H1 (cell line): ENCODE measurements at regions not wholly inside any gene's neighbourhood (a gene's known extent, or its start where the extent isn't known, plus 50 kb on each side); places are given as distances from the start of the nearest gene placed in this dataset.

Experiments
- BRCA1 ChIP-seq: IDR thresholded peaks from 2 replicates; pipeline ENCODE4 v1.6.1; 2012; ENCODE audit warnings: low read depth, low read length, improper control_type of control experiment
- CBX5 ChIP-seq: fragments of 300-800, 300-1000 bp; sonication (generic); IDR thresholded peaks from 2 replicates; pipeline ENCODE4 v1.7.1; 2016; ENCODE audit warnings: antibody characterized with exemption, low read length, low read depth
- CTCF ChIP-seq, 3 experiments: IDR thresholded peaks; 1 replicate in 2 of 3; 2 replicates in 1 of 3; pipeline versions ENCODE4 v1.5.1 to v1.6.1; 2011; ENCODE audit warnings: low read length in 3 of 3, mild to moderate bottlenecking in 3 of 3, inconsistent platforms in 2 of 3, low read depth in 1 of 3, moderate library complexity in 1 of 3; ENCODE audit not compliant: insufficient read depth in 1 of 3; ENCODE audit errors: control extremely low read depth in 1 of 3
- EP300 ChIP-seq, 2 experiments: IDR thresholded peaks; 1 replicate in 1 of 2; 2 replicates in 1 of 2; pipeline ENCODE4 v1.6.1; 2011 to 2012; ENCODE audit warnings: low read depth in 2 of 2, low read length in 2 of 2, mild to moderate bottlenecking in 2 of 2, borderline replicate concordance in 1 of 2, inconsistent platforms in 1 of 2, moderate library complexity in 1 of 2
- EZH2 ChIP-seq: fragments of 200-600 bp; sonication (generic); IDR thresholded peaks from 2 replicates; pipeline ENCODE4 v1.7.1; 2012; ENCODE audit warnings: low read depth, mild to moderate bottlenecking, moderate library complexity, low read length, inconsistent platforms; ENCODE audit not compliant: severe bottlenecking
- KDM1A ChIP-seq: fragments of 200-600, 300-600 bp; sonication (generic); IDR thresholded peaks from 2 replicates; pipeline ENCODE4 v1.7.1; 2016; ENCODE audit warnings: mild to moderate bottlenecking, low read length, borderline replicate concordance
- KDM4A ChIP-seq: IDR thresholded peaks from one replicate; pipeline ENCODE4 v1.7.1; 2012; ENCODE audit warnings: low read depth, mild to moderate bottlenecking, moderate library complexity, low read length, inconsistent platforms; ENCODE audit not compliant: severe bottlenecking
- POLR2A ChIP-seq, 2 experiments: IDR thresholded peaks; 1 replicate in 1 of 2; 2 replicates in 1 of 2; pipeline ENCODE4 v1.6.1; 2011; ENCODE audit warnings: low read depth in 2 of 2, low read length in 2 of 2, mild to moderate bottlenecking in 2 of 2; ENCODE audit errors: control extremely low read depth in 1 of 2
- RAD21 ChIP-seq, 2 experiments: IDR thresholded peaks in 1 of 2; conservative IDR thresholded peaks in 1 of 2; 2 replicates each; pipeline ENCODE4 v1.6.1; 2011; ENCODE audit warnings: low read depth in 2 of 2, low read length in 2 of 2, improper control_type of control experiment in 1 of 2, inconsistent platforms in 1 of 2, mild to moderate bottlenecking in 1 of 2, moderate library complexity in 1 of 2
- RXRA ChIP-seq: IDR thresholded peaks from 2 replicates; pipeline ENCODE4 v1.6.1; 2011; ENCODE audit warnings: low read depth, mild to moderate bottlenecking, low read length, moderate library complexity; ENCODE audit not compliant: insufficient read depth
- TBP ChIP-seq: IDR thresholded peaks from 2 replicates; pipeline ENCODE4 v1.6.1; 2011; ENCODE audit warnings: low read depth, low read length, improper control_type of control experiment
- ZNF274 ChIP-seq: IDR thresholded peaks from 2 replicates; pipeline ENCODE4 v1.7.0; 2012; ENCODE audit warnings: low read length, borderline replicate concordance; ENCODE audit errors: extremely low read depth

GRCh38 chr6:63424636-63425035, 104.9 kb upstream of the LGSN start:
- no peak for TF ChIP-seq TBP
- no peak for TF ChIP-seq ZNF274
- TF ChIP-seq EP300 (IDR thresholded peaks at IDR 0.05; ENCODE audit: borderline replicate concordance in 1 of 2, low read depth in 2 of 2, low read length in 2 of 2), result no peak
- TF ChIP-seq BRCA1, result no peak
- no peak for TF ChIP-seq CBX5
- no peak for TF ChIP-seq CTCF (IDR thresholded peaks at IDR 0.05; ENCODE audit: control extremely low read depth in 1 of 3, insufficient read depth in 1 of 3, low read depth in 1 of 3, low read length in 3 of 3)
- TF ChIP-seq POLR2A (IDR thresholded peaks at IDR 0.05; ENCODE audit: control extremely low read depth in 1 of 2, low read depth in 2 of 2, low read length in 2 of 2), result no peak
- no peak for TF ChIP-seq KDM4A
- no peak for TF ChIP-seq KDM1A
- no peak for TF ChIP-seq RAD21 (IDR thresholded peaks at IDR 0.05 in 1 of 2, conservative IDR thresholded peaks at IDR 0.05 in 1 of 2; ENCODE audit: low read depth in 2 of 2, low read length in 2 of 2)
- TF ChIP-seq EZH2, result no peak
- TF ChIP-seq RXRA, result no peak
